ENCODE measurements at regions not wholly inside any gene's neighbourhood (a gene's known extent, or its start where the extent isn't known, plus 50 kb on each side); places are given as distances from the start of the nearest gene placed in this dataset.

GRCh38 chr12:45577844-45578399 lies 151.6 kb upstream of the ARID2 start:
- TF ChIP-seq CTCF (IDR thresholded peaks at IDR 0.05; ENCODE audit: extremely low read depth, missing control alignments): no peak

GRCh38 chr12:45580356-45580969 lies 149.0 kb upstream of the ARID2 start:
- TF ChIP-seq CTCF (IDR thresholded peaks at IDR 0.05; ENCODE audit: extremely low read depth, missing control alignments): no peak

More at GRCh38 chr12:45577844-45578399, 151.6 kb upstream of the ARID2 start:
- DNase-seq (ENCODE audit: low spot score): no peak

GRCh38 chr12:45581112-45581511 lies 148.4 kb upstream of the ARID2 start:
- no peak for TF ChIP-seq CTCF (IDR thresholded peaks at IDR 0.05; ENCODE audit: extremely low read depth, missing control alignments)

More at GRCh38 chr12:45580356-45580969, 149.0 kb upstream of the ARID2 start:
- no peak for DNase-seq (ENCODE audit: low spot score)

GRCh38 chr12:45582536-45582935 lies 147.0 kb upstream of the ARID2 start:
- no peak for DNase-seq (ENCODE audit: low spot score)
- no peak for TF ChIP-seq CTCF (IDR thresholded peaks at IDR 0.05; ENCODE audit: extremely low read depth, missing control alignments)

More at GRCh38 chr12:45581112-45581511, 148.4 kb upstream of the ARID2 start:
- no peak for DNase-seq (ENCODE audit: low spot score)

GRCh38 chr12:45582986-45583659 lies 146.4 kb upstream of the ARID2 start:
- DNase-seq (ENCODE audit: low spot score): no peak
- TF ChIP-seq CTCF (IDR thresholded peaks at IDR 0.05; ENCODE audit: extremely low read depth, missing control alignments): no peak

GRCh38 chr12:45584336-45584735 lies 145.2 kb upstream of the ARID2 start:
- TF ChIP-seq CTCF (IDR thresholded peaks at IDR 0.05; ENCODE audit: extremely low read depth, missing control alignments): no peak
- no peak for DNase-seq (ENCODE audit: low spot score)

GRCh38 chr12:45585522-45586230 lies 143.8 kb upstream of the ARID2 start:
- no peak for TF ChIP-seq CTCF (IDR thresholded peaks at IDR 0.05; ENCODE audit: extremely low read depth, missing control alignments)
- DNase-seq (ENCODE audit: low spot score): no peak

Data from GM20000 (cell line).